GM21447 (cell line): ENCODE measurements at regions not wholly inside any gene's neighbourhood (a gene's known extent, or its start where the extent isn't known, plus 50 kb on each side); places are given as distances from the start of the nearest gene placed in this dataset.
"Not testable (repeated sequence)": the region's sequence is repeated elsewhere in the genome, so short reads cannot be mapped to it uniquely, and the experiment has no call there.

Experiments
- ATAC-seq: cut with Tn5 transposase; IDR thresholded peaks from one replicate; pipeline ENCODE4 v1.9.1; 2021; ENCODE audit not compliant: unreplicated experiment

DNA sequence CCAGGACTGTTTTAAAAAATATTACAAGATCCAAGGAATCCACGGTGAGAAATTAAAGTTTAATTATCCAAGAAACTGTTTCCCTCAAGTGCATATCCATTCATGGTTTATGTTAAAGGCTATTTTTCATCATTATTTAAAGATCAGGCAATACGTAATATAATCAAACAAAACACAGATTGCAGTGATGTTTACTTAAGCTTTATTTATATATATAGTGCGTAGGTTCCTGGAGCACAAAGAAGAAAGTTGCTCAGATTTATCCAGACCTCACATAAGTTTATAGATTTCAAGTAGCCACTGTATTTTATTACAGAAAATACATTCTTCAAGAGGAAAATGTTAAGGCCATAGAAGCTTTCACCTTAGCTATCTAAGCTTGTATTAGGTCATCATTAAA is 210.0 kb upstream of the KLF14 start:
- ATAC-seq, result no peak

DNA sequence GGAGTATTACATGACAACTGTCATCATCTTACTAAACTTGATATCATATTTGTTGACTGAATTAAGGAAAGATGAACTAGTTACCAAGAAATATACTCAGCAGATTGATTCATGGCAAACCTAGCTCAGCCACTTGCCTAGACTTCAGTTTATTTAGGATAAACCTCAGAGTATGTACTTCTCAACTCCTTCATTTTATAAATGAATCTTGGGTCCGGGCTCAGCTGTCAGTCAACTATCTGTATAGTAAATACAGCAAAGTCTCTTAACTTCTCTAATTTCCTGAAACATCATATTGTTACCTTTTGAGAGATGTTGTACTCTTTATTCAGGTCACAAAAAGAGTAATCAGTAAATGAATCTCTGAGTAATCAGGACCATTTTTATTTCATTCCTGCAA is 211.0 kb upstream of the KLF14 start:
- ATAC-seq, result no peak

DNA sequence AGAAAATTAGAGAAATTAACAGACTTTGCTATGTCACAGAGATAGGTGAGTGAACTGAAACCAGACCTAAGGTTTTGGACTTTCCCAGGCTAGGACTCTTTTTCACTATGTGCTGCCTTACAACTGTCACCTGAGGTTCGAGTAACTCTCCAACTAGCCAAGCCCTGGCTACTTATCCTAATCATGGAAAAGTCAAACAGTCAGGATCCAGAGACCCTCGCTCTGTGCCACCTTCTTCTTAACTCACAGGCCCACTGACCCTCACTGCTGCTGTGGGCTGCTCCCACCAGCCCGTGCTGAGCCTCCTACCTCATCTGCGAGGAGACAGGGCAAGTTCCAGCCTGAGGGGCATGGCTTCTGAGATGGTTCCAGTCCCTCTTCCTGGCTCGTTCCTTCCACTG is 211.4 kb upstream of the KLF14 start:
- no peak for ATAC-seq

DNA sequence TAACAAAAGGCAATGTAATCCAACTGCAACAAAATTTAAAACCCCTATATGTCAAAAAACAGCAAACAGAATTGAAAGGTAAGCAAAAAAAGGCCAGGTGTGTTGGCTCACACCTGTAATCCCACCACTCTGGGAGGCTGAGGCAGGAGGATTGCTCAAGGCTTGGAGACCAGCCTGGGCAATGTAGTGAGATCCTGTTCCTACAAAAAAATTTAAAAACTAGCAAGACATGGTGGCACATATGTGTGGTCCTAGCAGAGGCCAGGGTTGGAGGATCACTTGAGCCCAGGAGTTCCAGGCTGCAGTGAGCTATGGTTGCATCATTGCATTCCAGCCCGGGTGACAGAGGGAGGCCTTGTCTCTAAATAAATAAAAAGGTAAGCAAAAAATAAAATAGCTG is 212.1 kb upstream of the KLF14 start:
- ATAC-seq, result no peak

DNA sequence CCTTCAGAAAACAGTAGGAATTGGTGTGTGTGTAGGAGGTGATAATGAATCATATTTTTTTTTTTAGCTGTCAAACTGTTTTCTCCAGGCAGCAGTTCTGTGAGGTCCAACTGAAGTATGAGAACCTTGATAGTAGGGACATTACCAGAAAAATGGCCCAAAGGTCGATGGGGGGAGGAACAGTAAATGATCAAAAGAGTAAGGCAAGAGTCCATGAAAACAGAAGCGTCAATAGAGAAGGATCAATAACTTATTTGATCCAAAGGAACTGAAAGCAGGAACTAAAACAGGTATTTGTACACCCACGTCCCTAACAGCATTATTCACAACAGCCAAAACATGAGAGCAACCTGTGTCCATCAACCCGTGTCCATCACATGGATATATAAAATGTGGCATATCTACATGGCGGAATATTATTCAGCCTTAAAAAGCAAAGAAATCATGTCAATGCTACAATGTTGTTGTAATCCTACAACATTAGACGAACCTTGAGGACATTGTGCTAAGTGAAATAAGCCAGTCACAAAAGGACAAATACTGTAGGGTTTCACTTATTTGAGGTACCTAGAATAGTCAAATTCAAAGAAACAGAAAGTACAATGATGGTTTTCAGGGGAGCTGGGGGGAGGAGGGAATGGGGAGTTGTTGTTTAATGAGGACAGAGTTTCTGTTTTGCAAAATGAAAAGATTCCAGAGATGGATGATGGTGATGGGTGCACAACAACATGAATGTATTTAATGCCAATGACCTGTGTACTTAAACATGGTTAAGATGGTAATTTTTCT is 214.0 kb upstream of the KLF14 start:
- ATAC-seq, result peak; percentile 35

DNA sequence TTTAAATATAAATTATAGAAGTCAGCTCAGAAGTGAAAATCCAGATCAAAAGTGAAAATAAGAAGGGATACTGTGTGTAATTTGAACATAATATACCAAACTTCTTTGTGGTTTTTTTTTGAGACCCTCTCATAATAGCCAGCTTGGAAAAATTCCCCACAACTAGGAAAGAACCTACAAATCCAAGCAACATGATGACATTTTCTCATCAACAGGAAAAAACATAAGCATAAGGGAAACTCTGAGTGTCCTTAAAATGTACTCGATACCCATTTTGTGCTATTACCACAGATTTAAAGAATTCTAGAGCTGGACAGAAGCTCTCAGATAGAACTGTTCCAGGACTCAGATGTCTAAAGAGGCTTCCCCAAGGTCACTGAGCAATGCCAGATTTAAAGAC is 214.8 kb upstream of the KLF14 start:
- no peak for ATAC-seq

DNA sequence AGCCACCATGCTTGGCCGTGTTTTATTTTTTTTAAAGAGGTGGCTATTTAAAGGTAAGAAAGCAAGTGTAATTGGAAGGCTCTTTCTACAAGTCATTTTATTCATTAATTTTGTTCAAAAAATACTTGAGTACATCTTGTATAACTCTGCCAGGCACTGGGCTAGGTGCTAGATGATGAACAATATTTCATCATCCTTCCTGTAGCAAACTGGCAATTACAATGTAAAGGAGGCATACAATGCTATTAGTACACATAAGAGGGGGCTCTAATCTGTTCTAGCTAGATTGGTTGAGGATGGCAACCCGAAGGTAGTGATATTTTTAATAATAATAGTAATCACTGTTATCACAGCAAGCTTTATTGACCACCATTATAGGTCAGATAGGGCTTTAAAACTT is 215.5 kb upstream of the KLF14 start:
- no peak for ATAC-seq

DNA sequence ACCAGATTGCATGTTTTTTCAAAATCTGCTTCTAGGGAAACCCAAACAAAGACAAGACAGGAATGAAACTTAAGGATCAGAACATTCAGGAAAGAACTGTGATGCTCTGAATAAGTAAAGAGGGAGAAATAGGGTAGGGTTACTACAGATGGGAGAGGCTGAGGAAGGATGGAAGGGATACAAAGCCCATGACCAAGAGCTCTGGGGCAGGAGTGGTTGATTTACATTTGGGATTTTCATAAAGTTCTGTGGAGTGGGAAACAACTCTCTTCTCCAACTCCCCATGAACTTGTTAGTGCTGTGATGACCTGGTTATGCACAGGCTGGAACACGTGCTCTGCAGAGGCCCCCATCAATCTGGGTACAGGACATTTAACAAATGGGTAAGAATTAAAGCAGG is 216.0 kb upstream of the KLF14 start:
- no peak for ATAC-seq

DNA sequence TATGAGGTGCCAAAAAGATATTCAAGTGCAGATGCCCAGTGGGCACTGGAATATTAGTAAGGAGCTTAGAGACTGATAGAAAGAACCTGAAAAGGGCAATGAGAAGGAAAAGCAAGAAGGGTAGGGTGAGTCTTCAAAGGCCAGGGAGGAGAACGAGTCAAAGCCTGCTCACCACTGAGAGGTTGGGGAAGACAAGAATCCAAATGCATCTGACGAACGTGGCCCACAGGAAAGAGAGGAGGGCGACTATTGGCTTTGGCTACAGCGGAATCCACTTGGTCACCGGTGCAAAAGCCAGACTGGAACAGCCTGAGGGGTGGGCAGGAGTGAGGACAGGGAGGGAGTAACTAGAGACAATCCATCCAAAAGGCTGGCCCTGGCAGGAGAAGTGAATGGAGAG is 216.7 kb upstream of the KLF14 start:
- no peak for ATAC-seq

DNA sequence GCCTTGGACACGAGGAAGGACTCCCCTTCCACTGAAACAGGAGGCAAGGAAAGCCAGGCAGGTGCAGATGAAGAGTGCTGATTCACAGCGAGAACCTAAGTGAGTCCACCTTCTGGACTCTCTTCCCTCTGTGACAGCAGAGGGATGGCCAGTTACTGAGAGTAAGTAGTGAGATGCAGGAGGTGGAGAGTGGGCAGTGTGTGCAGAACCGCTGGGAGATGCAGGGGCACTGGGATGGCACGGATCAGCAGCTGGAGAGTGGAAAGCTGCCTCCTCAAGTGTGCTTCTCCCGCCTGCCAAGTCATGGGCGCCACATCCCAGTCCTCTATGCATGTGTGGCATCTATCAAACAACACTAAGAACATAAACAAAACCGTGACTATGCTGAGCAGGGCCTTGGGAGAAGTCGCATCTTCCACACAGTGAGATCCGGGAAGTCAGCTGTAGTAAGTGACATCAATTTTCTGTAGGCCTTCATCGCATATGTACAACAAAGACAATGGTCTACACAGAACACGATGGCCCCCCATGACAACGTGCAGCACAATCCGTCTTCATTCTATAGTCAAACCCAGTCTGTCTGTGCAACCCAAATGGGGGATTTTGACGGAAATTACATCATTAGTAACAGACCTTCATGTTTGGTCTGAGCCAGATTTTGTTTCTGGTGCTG is 217.4 kb upstream of the KLF14 start:
- no peak for ATAC-seq

DNA sequence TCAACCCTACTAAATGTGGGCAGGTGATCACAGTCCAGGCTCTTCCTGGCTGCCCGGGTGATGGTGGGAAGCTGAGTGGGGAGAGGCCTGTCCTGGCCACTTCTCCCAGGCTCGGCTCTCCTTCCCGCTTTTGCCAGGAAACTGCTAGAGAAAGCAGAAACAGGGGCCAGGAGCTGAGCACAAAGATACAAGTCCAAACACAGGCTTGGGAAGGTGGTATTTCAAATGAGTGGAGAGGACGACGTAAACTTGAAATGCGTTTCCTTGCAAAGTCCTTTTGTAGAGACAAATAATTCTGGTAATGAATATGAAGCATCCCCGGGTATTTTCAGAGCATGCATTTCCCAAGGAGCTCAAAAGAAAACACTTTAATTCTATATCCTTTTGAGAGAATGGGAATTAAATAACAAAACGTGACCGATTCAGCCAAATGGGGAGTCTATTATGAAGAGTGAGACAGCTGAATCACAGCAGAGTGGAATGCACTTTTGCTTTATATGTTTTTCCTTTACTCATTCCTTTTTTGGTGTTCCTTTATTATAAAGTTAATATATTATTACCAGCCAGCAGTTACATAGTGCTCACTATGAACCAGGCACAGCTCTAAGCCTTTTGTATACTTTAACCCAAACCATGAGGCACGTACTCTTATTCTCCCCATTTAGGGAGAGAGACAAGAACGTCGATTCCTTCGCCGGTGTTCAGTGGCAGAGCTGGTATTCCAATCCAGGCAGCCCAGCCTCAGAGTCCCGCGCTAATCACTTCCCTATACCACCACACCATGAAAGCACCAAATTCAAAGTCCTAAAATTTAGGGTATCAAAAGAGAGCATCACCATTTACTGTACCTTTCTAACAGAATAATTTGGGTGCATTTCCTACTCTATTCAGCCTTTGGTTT is 218.2 kb upstream of the KLF14 start:
- ATAC-seq, result no peak

DNA sequence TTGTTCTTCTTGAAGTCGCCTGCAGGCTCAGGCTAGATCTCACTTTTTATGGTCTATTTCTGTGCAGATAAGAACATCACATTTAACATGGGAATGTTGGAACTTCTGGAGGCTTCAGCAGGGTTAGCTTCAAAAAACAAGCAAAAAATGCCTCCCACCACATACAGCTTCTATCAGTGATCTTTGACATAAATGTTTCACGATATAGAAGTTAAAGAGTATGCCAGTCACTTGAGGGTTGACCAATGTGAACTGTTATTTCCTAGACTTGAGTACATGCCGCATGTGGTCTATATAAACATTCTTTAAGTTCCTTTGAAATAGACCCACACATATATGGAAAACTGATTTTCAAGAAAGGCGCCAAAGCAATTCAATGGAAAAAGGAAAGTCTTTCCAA is 219.2 kb upstream of the KLF14 start:
- no peak for ATAC-seq

DNA sequence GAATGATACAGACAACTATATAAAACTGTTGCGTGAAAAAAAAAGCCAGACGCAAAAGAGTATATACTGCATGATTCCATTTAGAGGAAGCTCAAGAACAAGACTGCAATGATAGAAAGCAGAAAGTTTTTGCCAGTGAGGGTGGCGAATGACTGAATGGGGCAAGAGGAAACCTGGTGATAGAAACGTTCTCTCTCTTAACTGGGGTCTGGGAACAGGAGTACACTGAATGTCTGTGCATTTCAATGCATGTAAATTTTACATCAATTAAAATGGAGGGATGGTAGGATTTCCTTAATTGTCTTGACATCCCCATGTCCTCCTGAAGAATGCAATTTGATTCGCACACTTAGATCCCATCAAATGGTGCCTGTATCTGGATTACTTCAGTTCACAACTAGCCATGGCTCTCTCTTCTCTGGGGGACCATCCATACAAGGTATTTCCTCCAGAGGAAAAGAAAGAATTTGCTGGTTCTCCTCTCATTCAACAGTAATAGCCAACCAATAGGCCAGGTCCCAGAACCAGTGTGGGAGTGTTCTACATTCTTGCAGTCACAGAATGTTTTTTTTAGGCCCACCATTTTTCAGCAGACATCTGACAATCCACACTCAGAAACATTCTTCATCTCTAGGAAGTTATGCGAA is 221.0 kb upstream of the KLF14 start:
- no peak for ATAC-seq

DNA sequence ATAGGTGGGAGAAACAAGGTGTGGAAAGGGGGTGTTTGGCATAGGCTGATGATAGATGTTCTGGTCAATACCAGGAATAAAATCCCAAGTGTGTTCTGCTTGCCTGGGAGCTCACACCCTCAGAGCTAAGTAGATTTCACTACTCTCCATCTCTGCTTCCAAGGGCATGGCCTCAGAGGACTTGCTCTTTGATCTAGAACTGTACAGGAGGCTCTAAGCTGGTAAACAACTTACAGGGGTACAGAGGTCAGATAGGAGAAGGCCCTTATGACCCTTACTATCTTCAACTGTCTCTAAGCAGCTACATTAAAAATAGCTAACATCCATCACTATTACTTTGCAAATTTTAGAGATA is 221.5 kb upstream of the KLF14 start:
- no peak for ATAC-seq

DNA sequence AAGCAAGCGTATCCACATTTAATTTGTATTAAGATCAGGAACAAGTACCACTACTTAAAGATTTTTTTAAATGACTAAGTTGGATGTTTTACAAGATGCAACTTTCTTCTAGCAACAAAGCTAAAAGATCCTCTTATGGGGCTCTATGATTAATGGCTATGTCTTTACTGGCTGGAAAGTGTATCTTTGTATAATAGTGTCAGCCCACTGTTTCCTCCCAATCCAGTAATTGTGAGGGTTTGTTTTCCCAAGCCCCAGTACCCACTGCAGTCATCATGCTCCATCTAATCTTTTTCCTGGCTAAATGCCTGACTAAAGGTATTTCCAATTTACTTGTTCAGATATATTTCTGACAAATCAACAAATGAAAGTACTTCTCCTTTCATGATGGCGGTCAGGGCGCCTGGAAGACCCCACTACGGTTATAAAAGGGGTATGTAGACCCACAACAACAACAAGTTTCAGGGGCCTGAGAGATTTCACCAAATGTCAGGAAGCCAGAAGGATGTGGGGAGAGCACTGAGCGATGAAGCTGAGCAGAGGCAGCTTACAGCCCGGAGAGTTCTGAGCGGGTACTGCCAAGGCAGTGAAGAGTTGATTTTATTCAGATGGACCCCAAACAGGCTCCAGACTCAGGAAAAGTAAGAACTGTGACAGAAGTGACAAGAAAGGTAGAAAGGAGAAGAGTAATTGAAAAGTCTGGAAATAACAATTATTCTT is 222.6 kb upstream of the KLF14 start:
- no peak for ATAC-seq

DNA sequence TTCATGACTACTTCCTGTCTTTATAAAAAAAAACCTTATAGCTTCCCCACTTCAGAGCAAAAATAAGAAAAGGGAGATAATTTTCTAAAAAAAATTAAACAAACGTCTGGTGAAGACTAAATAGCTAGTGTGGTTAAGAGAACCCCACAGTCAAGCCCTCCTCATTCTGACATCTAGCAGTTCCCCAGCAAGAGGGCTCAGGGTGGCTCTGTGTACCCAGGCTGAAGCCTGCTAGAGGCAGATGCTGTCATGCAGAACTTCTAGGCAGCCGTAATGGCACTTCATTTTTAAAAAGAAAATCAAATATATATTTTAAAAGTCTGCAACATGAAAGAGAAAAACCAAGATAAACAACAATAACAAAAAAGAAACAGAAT is 223.1 kb upstream of the KLF14 start:
- no peak for ATAC-seq

DNA sequence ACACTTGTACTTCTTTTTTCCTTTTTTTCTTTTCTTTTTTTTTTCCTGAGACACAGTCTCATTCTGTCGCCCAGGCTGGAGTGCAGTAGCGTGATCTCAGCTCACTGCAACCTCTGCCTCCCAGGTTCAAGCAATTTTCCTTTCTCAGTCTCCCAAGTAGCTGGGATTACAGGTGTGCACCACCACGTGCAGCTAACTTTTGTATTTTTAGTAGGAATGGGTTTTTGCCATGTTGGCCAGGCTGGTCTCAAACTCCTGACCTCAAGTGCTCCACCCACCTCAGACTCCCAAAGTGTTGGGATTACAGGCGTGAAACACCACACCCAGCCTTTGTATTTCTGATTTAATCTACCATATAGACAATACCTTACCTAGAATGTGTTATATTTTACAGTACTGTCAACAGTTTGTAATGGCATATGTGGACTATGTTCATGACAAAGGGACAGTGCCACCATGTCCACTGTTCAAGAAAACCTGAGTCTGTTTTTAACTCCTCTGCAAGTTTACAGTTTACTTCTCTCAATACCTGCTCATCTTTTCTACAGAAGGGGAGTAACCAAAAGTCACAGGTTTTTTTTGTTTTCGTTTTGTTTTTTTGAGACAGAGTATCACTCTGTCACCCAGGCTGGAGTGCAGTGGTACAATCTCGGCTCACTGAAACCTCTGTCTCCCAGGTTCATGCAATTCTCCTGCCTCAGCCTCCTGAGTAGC is 223.9 kb upstream of the KLF14 start:
- not testable (repeated sequence) for ATAC-seq

DNA sequence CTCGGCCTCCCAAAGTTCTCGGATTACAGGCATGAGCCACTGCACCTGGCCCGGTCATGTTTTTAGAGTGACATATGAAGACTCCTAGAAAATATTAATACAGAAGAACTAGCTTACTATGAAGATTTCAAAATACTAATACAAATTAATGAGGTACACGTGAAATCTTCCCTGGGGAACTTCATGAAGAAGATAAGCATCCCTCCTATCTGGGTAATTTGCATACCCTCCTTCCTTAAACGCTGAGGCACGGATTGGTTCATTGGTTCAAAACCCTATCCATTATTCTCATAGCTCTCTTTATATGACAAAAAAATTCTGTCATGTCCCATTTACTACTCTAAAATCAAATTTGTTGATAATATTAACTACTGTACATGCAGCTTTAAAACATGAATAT is 224.8 kb upstream of the KLF14 start:
- ATAC-seq, result no peak

DNA sequence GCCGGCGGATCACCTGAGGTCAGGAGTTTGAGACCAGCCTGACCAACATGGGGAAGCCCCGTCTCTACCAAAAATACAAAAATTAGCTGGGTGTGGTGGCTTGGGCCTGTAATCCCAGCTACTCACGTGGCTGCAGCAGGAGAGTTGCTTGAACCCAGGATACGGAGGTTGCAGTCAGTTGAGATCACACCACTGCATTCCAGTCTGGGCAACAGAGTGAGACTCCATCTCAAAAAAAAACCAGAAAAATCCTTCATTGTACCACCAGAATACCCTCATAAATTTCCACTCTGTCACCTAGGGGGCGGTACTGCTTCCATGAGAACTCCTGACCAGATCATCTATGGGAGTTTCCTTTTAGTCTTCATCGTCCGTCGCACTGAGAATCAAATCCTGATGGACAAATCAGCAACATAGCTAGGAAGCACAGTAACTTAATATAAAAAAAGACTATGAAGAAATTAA is 225.8 kb upstream of the KLF14 start:
- ATAC-seq, result peak; percentile 30
